Uterus (tissue), 2 donors: ENCODE measurements at regions not wholly inside any gene's neighbourhood (a gene's known extent, or its start where the extent isn't known, plus 50 kb on each side); places are given as distances from the start of the nearest gene placed in this dataset.

Source experiments
- POLR2A ChIP-seq, 2 donors: fragments of 450-650 bp; IDR thresholded peaks; one replicate each; pipeline ENCODE4 v1.6.1; 2016; ENCODE audit warnings: antibody characterized with exemption in 2 of 2, mild to moderate bottlenecking in 1 of 2, moderate library complexity in 1 of 2
- TF ChIP-seq, protein P1 (sequence below), 4 experiments: fragments of 200-600 bp in 2 of 4; fragments of 450-650 bp in 2 of 4; sonication (generic) in 2 of 4; IDR thresholded peaks; one replicate each; pipeline ENCODE4 v1.5.1; 2016 to 2019; ENCODE audit warnings: antibody characterized with exemption in 4 of 4, mild to moderate bottlenecking in 2 of 4, moderate library complexity in 1 of 4

DNA sequence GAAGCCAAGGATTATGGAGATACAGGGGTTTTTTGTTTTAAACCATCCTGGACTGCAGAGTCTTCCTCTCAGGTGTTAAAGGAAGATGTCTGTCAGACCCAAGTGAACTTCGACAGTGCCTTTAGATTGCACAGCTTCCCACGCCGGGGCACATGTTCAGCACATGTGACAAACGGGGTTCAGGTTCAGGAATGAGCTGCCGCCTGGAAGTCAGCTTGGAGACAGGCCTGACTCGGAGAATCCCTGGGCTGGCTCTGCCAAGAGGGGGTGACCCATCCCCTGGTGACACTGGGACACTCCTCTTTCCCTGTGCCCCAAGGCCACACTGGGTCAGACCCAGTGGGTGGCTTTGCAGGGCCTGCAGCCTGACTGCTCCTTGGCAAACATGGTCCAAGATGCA lies 359.3 kb upstream of the SALL3 start:
- TF ChIP-seq, protein P1, sequence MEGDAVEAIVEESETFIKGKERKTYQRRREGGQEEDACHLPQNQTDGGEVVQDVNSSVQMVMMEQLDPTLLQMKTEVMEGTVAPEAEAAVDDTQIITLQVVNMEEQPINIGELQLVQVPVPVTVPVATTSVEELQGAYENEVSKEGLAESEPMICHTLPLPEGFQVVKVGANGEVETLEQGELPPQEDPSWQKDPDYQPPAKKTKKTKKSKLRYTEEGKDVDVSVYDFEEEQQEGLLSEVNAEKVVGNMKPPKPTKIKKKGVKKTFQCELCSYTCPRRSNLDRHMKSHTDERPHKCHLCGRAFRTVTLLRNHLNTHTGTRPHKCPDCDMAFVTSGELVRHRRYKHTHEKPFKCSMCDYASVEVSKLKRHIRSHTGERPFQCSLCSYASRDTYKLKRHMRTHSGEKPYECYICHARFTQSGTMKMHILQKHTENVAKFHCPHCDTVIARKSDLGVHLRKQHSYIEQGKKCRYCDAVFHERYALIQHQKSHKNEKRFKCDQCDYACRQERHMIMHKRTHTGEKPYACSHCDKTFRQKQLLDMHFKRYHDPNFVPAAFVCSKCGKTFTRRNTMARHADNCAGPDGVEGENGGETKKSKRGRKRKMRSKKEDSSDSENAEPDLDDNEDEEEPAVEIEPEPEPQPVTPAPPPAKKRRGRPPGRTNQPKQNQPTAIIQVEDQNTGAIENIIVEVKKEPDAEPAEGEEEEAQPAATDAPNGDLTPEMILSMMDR (IDR thresholded peaks at IDR 0.05): no peak
- no peak for TF ChIP-seq POLR2A (IDR thresholded peaks at IDR 0.05)
